IPS-18c (cell line): ENCODE measurements at regions not wholly inside any gene's neighbourhood (a gene's known extent, or its start where the extent isn't known, plus 50 kb on each side); places are given as distances from the start of the nearest gene placed in this dataset.
"Not testable (repeated sequence)": the region's sequence is repeated elsewhere in the genome, so short reads cannot be mapped to it uniquely, and the experiment has no call there.

ENCODE experiments used
- H3K4me3 ChIP-seq: 2 replicates; pipeline ENCODE4 v1.7.0; 2013; ENCODE audit warnings: low read depth, mild to moderate bottlenecking, low read length, moderate library complexity; ENCODE audit not compliant: insufficient read depth
- H3K9me3 ChIP-seq: one replicate; pipeline ENCODE4 v1.6.1; 2013; ENCODE audit warnings: mild to moderate bottlenecking, low read length, moderate library complexity; ENCODE audit not compliant: control insufficient read depth, insufficient read depth

GRCh38 chr3:110331562-110331961 is 740.1 kb upstream of the NECTIN3 start:
- not testable (repeated sequence) for H3K4me3 ChIP-seq

GRCh38 chr3:110332629-110333028 is 739.0 kb upstream of the NECTIN3 start:
- Histone ChIP-seq H3K4me3 (no peak overlapping the region), H3K9me3 (no peaks in the 10 kb centered on the region)

More at GRCh38 chr3:110331562-110331961, 740.1 kb upstream of the NECTIN3 start:
- H3K9me3 ChIP-seq: not testable (repeated sequence)

GRCh38 chr3:110341047-110341446 is 730.6 kb upstream of the NECTIN3 start:
- Histone ChIP-seq H3K9me3 (no peaks in the 10 kb centered on the region), H3K4me3 (no peak overlapping the region)

- Histone ChIP-seq H3K4me3 (no peak overlapping the region), H3K9me3 (no peaks in the 10 kb centered on the region)
Observed at GRCh38 chr3:110343376-110343775, 728.2 kb upstream of the NECTIN3 start.

- no peaks in the 10 kb centered on the region for H3K9me3 ChIP-seq
- H3K4me3 ChIP-seq: no peak overlapping the region
Observed at GRCh38 chr3:110343945-110344344, 727.7 kb upstream of the NECTIN3 start.

GRCh38 chr3:110344487-110344886 is 727.1 kb upstream of the NECTIN3 start:
- Histone ChIP-seq H3K9me3 (no peaks in the 10 kb centered on the region), H3K4me3 (no peak overlapping the region)

GRCh38 chr3:110344897-110345767 is 726.5 kb upstream of the NECTIN3 start:
- Histone ChIP-seq H3K9me3 (no peaks in the 10 kb centered on the region), H3K4me3 (no peak overlapping the region)

- no peaks in the 10 kb centered on the region for H3K9me3 ChIP-seq
- no peak overlapping the region for H3K4me3 ChIP-seq
Observed at GRCh38 chr3:110349295-110349694, 722.3 kb upstream of the NECTIN3 start.

GRCh38 chr3:110352841-110353604 is 718.6 kb upstream of the NECTIN3 start:
- no peak overlapping the region for H3K4me3 ChIP-seq
- H3K9me3 ChIP-seq: no peaks in the 10 kb centered on the region

- Histone ChIP-seq H3K4me3 (no peak overlapping the region), H3K9me3 (no peaks in the 10 kb centered on the region)
Observed at GRCh38 chr3:110362751-110363150, 708.9 kb upstream of the NECTIN3 start.

- H3K4me3 ChIP-seq, H3K9me3 ChIP-seq: not testable (repeated sequence)
Observed at GRCh38 chr3:110367289-110367688, 704.3 kb upstream of the NECTIN3 start.

- Histone ChIP-seq H3K4me3 (no peak overlapping the region), H3K9me3 (no peaks in the 10 kb centered on the region)
Observed at GRCh38 chr3:110375751-110376518, 695.7 kb upstream of the NECTIN3 start.

GRCh38 chr3:110378481-110378880 is 693.1 kb upstream of the NECTIN3 start:
- Histone ChIP-seq H3K4me3 (no peak overlapping the region), H3K9me3 (no peaks in the 10 kb centered on the region)

- no peaks in the 10 kb centered on the region for H3K9me3 ChIP-seq
- H3K4me3 ChIP-seq: no peak overlapping the region
Observed at GRCh38 chr3:110381992-110382391, 689.6 kb upstream of the NECTIN3 start.

- no peaks in the 10 kb centered on the region for H3K9me3 ChIP-seq
- no peak overlapping the region for H3K4me3 ChIP-seq
Observed at GRCh38 chr3:110383356-110383755, 688.3 kb upstream of the NECTIN3 start.

- H3K9me3 ChIP-seq: no peaks in the 10 kb centered on the region
Observed at GRCh38 chr3:110384601-110385000, 687.0 kb upstream of the NECTIN3 start.

GRCh38 chr3:110389005-110389404 is 682.6 kb upstream of the NECTIN3 start:
- H3K9me3 ChIP-seq: no peaks in the 10 kb centered on the region

More at GRCh38 chr3:110384601-110385000, 687.0 kb upstream of the NECTIN3 start:
- no peak overlapping the region for H3K4me3 ChIP-seq

More at GRCh38 chr3:110389005-110389404, 682.6 kb upstream of the NECTIN3 start:
- no peak overlapping the region for H3K4me3 ChIP-seq
